ENCODE measurements at regions not wholly inside any gene's neighbourhood (a gene's known extent, or its start where the extent isn't known, plus 50 kb on each side); places are given as distances from the start of the nearest gene placed in this dataset.

GRCh38 chr3:30480587-30480986, 125.8 kb upstream of the TGFBR2 start:
- TF ChIP-seq, protein P1, sequence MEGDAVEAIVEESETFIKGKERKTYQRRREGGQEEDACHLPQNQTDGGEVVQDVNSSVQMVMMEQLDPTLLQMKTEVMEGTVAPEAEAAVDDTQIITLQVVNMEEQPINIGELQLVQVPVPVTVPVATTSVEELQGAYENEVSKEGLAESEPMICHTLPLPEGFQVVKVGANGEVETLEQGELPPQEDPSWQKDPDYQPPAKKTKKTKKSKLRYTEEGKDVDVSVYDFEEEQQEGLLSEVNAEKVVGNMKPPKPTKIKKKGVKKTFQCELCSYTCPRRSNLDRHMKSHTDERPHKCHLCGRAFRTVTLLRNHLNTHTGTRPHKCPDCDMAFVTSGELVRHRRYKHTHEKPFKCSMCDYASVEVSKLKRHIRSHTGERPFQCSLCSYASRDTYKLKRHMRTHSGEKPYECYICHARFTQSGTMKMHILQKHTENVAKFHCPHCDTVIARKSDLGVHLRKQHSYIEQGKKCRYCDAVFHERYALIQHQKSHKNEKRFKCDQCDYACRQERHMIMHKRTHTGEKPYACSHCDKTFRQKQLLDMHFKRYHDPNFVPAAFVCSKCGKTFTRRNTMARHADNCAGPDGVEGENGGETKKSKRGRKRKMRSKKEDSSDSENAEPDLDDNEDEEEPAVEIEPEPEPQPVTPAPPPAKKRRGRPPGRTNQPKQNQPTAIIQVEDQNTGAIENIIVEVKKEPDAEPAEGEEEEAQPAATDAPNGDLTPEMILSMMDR (IDR thresholded peaks at IDR 0.05), result no peak
- TF ChIP-seq KAT7 (CRISPR knock-in tag; IDR thresholded peaks at IDR 0.05; ENCODE audit: borderline replicate concordance) (no peak), FOXJ3 (CRISPR knock-in tag; IDR thresholded peaks at IDR 0.05; ENCODE audit: borderline replicate concordance) (no peak), FOXP1 (CRISPR knock-in tag; IDR thresholded peaks at IDR 0.05; ENCODE audit: borderline replicate concordance) (no peak)
- TF ChIP-seq, protein P2, sequence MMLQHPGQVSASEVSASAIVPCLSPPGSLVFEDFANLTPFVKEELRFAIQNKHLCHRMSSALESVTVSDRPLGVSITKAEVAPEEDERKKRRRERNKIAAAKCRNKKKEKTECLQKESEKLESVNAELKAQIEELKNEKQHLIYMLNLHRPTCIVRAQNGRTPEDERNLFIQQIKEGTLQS (CRISPR knock-in tag; conservative IDR thresholded peaks at IDR 0.05), result no peak
- TF ChIP-seq, protein P3, sequence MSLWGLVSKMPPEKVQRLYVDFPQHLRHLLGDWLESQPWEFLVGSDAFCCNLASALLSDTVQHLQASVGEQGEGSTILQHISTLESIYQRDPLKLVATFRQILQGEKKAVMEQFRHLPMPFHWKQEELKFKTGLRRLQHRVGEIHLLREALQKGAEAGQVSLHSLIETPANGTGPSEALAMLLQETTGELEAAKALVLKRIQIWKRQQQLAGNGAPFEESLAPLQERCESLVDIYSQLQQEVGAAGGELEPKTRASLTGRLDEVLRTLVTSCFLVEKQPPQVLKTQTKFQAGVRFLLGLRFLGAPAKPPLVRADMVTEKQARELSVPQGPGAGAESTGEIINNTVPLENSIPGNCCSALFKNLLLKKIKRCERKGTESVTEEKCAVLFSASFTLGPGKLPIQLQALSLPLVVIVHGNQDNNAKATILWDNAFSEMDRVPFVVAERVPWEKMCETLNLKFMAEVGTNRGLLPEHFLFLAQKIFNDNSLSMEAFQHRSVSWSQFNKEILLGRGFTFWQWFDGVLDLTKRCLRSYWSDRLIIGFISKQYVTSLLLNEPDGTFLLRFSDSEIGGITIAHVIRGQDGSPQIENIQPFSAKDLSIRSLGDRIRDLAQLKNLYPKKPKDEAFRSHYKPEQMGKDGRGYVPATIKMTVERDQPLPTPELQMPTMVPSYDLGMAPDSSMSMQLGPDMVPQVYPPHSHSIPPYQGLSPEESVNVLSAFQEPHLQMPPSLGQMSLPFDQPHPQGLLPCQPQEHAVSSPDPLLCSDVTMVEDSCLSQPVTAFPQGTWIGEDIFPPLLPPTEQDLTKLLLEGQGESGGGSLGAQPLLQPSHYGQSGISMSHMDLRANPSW (CRISPR knock-in tag; conservative IDR thresholded peaks at IDR 0.05; ENCODE audit: low read depth), result no peak
